ENCODE measurements at regions not wholly inside any gene's neighbourhood (a gene's known extent, or its start where the extent isn't known, plus 50 kb on each side); places are given as distances from the start of the nearest gene placed in this dataset.

- 4 to 88% (median 56%) methylated on average over 1 to 2 of the region's 2 CpGs for WGBS, 10 experiments
- in situ Hi-C loops (cut with MboI; ENCODE audit: low pct_unique_long_range_greater_than_20kb in 2 of 9, low sequenced_read_pairs in 9 of 9, unreplicated experiment in 9 of 9) = loop anchor here in 2 of 9 experiments (25.0 kb wide), 1 partner anchor 711 kb away; no protein-coding TSS in a partner anchor
- no peak for ATAC-seq (replicated peaks in 6 of 8)
- Histone ChIP-seq H3K4me3 (no peak overlapping the region), H3K4me1 (replicated peaks in 1 of 2) (no peaks in the 10 kb centered on the region), H3K27ac (no peak overlapping the region)
Measured at GRCh38 chr4:103923551-103923950, 203.8 kb upstream of the TACR3 start.

DNA sequence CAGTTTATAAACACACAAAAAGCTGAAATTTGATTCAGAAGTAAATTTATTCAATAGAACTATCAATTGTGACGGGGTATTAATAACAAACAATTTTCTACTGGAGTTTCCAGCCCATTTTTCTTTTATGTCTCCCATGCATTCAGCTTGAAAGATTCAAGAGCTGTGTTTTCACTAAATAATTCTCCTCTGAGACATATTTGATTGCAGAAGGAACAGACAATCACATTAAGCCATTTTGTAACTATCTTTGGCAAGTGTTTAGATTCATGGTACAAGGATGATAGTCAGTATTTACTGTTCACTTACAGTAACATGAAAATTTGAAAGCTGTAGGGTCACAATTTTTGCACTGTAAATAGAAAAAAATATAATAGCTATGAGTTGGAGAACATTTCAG, 198.4 kb upstream of the TACR3 start:
- Histone ChIP-seq H3K4me1 (replicated peaks in 1 of 2) (no peaks in the 10 kb centered on the region), H3K4me3 (no peak overlapping the region), H3K27ac (no peak overlapping the region)
- WGBS, 10 experiments = 25 to 100% (median 78%) methylated on average over 1 of the region's 1 CpG; no CpG with 5 or more reads in 3 of the 10 experiments
- no peak for ATAC-seq (replicated peaks in 6 of 8)
- in situ Hi-C loops (cut with MboI; ENCODE audit: low pct_unique_long_range_greater_than_20kb in 2 of 9, low sequenced_read_pairs in 9 of 9, unreplicated experiment in 9 of 9) = loop anchor here in 3 of 9 experiments (10.0 to 25.0 kb wide), 2 partner anchors 706 to 713 kb away; no protein-coding TSS in a partner anchor

GRCh38 chr4:103915224-103915869, 195.6 kb upstream of the TACR3 start:
- in situ Hi-C loops (cut with MboI; ENCODE audit: low pct_unique_long_range_greater_than_20kb in 2 of 9, low sequenced_read_pairs in 9 of 9, unreplicated experiment in 9 of 9) = loop anchor here in 3 of 9 experiments (10.0 to 25.0 kb wide), 2 partner anchors 703 to 711 kb away; no protein-coding TSS in a partner anchor
- Histone ChIP-seq H3K4me3 (no peak overlapping the region), H3K27ac (no peak overlapping the region), H3K4me1 (replicated peaks in 1 of 2) (no peaks in the 10 kb centered on the region)
- 4 to 65% (median 45%) methylated on average over 1 to 3 of the region's 3 CpGs; no CpG with 5 or more reads in 1 of the 10 experiments for WGBS, 10 experiments
- ATAC-seq (replicated peaks in 6 of 8) = peak in 2 of 8 experiments; percentile 24 to 47

DNA sequence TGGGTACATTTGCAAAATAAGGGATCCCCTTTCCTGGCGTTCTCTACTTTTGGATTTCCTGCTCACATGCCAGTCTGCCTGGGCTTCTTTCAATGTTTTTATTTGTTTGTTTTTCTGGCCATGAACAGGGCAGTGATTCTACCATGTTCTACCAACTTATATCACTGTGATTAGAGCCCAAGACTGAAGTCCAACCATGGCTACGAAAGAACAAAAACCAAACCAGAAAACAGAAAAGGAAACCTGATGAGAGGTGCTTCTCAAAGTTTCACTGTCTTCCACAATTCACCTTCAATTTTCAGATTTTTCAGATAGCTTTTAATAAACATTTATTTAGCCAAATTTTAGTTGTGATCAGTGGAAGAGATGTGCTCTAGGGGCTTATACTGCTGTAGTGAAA, 187.6 kb upstream of the TACR3 start:
- no peak overlapping the region for H3K4me3 ChIP-seq
- no peaks in the 10 kb centered on the region for H3K4me1 ChIP-seq (replicated peaks in 1 of 2)
- H3K27ac ChIP-seq = no peak overlapping the region
- in situ Hi-C loops (cut with MboI; ENCODE audit: low pct_unique_long_range_greater_than_20kb in 2 of 9, low sequenced_read_pairs in 9 of 9, unreplicated experiment in 9 of 9) = loop anchor here in 2 of 9 experiments (25.0 kb wide), 1 partner anchor 695 kb away; no protein-coding TSS in a partner anchor
- WGBS, 10 experiments = 0 to 100% (median 76%) methylated on average over 1 to 2 of the region's 2 CpGs; no CpG with 5 or more reads in 2 of the 10 experiments
- no peak for ATAC-seq (replicated peaks in 6 of 8)

DNA sequence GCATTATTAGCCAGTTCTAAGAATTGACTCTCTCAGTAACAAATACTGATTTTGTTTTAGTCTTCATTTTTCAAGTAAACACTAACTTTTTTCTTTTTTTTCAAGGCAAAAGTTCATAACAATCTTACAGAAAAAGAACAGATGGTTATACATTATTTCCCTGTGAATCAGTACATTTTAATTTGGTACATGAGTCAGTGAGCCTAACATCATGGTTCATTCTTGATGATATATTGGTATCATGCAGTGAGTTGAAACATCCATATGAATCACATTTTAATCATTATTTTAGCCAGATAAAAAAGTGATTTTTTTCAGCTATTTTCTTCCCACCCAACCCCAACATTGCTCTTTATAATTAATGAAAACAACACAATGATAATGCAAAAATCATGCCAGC, 184.3 kb upstream of the TACR3 start:
- in situ Hi-C loops (cut with MboI; ENCODE audit: low pct_unique_long_range_greater_than_20kb in 2 of 9, low sequenced_read_pairs in 9 of 9, unreplicated experiment in 9 of 9) = loop anchor here in 2 of 9 experiments (25.0 kb wide), 1 partner anchor 692 kb away; no protein-coding TSS in a partner anchor
- no peak overlapping the region for H3K27ac ChIP-seq
- no peak overlapping the region for H3K4me3 ChIP-seq
- no peaks in the 10 kb centered on the region for H3K4me1 ChIP-seq (replicated peaks in 1 of 2)
- ATAC-seq (replicated peaks in 6 of 8) = peak in 1 of 8 experiments; percentile 43

DNA sequence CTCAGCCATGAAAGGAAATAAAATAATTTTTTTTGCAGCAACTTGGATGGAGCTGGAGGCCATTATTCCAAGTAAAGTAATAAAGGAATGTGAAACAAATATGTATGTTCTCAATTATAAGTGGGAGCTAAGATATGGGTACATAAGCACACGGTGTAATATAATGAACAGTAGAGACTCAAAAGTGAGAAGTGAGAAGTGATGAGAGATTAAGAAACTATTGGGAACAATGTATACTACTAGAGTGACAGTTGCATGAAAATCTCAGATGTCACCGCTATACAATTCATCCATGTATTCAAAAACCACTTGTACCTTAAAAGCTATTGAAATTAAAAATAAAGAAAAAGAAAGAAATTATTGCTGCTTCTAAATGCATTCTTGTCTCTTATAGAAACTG, 182.9 kb upstream of the TACR3 start:
- in situ Hi-C loops (cut with MboI; ENCODE audit: low pct_unique_long_range_greater_than_20kb in 2 of 9, low sequenced_read_pairs in 9 of 9, unreplicated experiment in 9 of 9) = loop anchor here in 2 of 9 experiments (25.0 kb wide), 1 partner anchor 690 kb away; no protein-coding TSS in a partner anchor
- Histone ChIP-seq H3K4me3 (no peak overlapping the region), H3K27ac (no peak overlapping the region), H3K4me1 (replicated peaks in 1 of 2) (no peaks in the 10 kb centered on the region)
- ATAC-seq (replicated peaks in 6 of 8) = no peak
- 34 to 100% (median 83%) methylated on average over 1 to 2 of the region's 2 CpGs; no CpG with 5 or more reads in 1 of the 10 experiments for WGBS, 10 experiments

DNA sequence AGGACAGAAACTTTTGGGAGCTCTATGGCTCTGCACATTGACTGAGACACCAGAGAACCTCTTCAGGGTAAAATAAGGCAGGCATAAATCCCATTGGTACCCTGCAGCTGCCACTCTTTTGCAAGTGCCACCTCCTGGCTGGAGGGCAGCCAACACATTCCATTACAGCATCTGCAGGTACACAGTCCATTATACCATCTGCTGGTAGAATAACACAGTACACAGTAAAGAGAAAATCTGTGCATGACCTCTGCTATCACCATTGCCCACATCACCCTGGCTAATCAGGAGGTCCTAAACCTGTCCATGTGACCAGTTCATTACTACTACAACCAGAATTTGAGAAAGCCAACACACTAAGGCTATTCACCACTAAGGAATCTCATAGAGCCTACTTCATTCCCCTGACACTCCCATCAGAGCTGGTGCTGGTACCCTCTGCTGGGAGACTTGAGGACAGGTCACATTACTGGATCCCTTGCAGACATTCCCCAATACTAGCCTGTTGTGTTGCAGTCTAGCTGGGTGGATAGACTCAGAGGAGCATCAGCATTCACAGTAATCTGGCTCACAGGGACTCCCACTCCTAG, 176.2 kb upstream of the TACR3 start:
- no peak overlapping the region for H3K27ac ChIP-seq
- no peak for ATAC-seq (replicated peaks in 6 of 8)
- in situ Hi-C loops (cut with MboI; ENCODE audit: low pct_unique_long_range_greater_than_20kb in 2 of 9, low sequenced_read_pairs in 9 of 9, unreplicated experiment in 9 of 9) = no loop called here
- H3K4me1 ChIP-seq (replicated peaks in 1 of 2) = no peaks in the 10 kb centered on the region
- no peak overlapping the region for H3K4me3 ChIP-seq

- no peak for ATAC-seq (replicated peaks in 6 of 8)
- 0 to 92% (median 63%) methylated on average over 1 to 3 of the region's 3 CpGs for WGBS, 10 experiments
Measured at GRCh38 chr4:103892586-103892985, 172.8 kb upstream of the TACR3 start.

GRCh38 chr4:103887191-103887590, 167.4 kb upstream of the TACR3 start:
- WGBS, 10 experiments = 0 to 100% (median 88%) methylated on average over 1 of the region's 1 CpG; no CpG with 5 or more reads in 1 of the 10 experiments
- H3K27ac ChIP-seq = no peak overlapping the region
- no peak overlapping the region for H3K4me3 ChIP-seq
- ATAC-seq (replicated peaks in 6 of 8) = no peak
- in situ Hi-C loops (cut with MboI; ENCODE audit: low pct_unique_long_range_greater_than_20kb in 2 of 9, low sequenced_read_pairs in 9 of 9, unreplicated experiment in 9 of 9) = no loop called here
- H3K4me1 ChIP-seq (replicated peaks in 1 of 2) = no peaks in the 10 kb centered on the region

More at GRCh38 chr4:103892586-103892985, 172.8 kb upstream of the TACR3 start:
- Histone ChIP-seq H3K4me1 (replicated peaks in 1 of 2) (no peaks in the 10 kb centered on the region), H3K27ac (no peak overlapping the region), H3K4me3 (no peak overlapping the region)
- in situ Hi-C loops (cut with MboI; ENCODE audit: low pct_unique_long_range_greater_than_20kb in 2 of 9, low sequenced_read_pairs in 9 of 9, unreplicated experiment in 9 of 9) = no loop called here

DNA sequence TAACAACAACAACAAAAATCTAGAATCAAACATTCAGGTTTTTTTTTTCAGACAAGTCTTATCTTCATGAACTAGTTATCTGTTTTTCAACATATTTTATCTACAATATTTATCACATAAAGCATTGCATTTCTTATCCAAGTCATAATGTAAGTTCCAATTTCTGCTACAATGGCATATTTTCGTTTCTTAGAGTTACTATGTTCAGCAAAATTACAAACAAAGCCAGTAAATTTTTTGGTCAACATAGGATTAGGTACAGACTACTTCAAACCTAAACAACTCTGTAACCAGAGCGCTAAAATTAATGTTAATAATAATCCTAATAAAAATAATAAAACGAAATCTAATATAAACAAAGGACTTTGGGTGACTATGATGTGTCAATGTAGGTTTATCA, 165.4 kb upstream of the TACR3 start:
- no peaks in the 10 kb centered on the region for H3K4me1 ChIP-seq (replicated peaks in 1 of 2)
- ATAC-seq (replicated peaks in 6 of 8) = no peak
- WGBS, 10 experiments = 2 to 83% (median 34%) methylated on average over 1 to 3 of the region's 3 CpGs
- in situ Hi-C loops (cut with MboI; ENCODE audit: low pct_unique_long_range_greater_than_20kb in 2 of 9, low sequenced_read_pairs in 9 of 9, unreplicated experiment in 9 of 9) = no loop called here
- H3K4me3 ChIP-seq = no peak overlapping the region
- H3K27ac ChIP-seq = no peak overlapping the region

GRCh38 chr4:103867311-103867710, 147.5 kb upstream of the TACR3 start:
- no peak for ATAC-seq (replicated peaks in 6 of 8)
- Histone ChIP-seq H3K4me3 (no peak overlapping the region), H3K27ac (no peak overlapping the region), H3K4me1 (replicated peaks in 1 of 2) (no peaks in the 10 kb centered on the region)
- 0 to 100% (median 83%) methylated on average over 1 to 2 of the region's 2 CpGs; no CpG with 5 or more reads in 5 of the 10 experiments for WGBS, 10 experiments
- in situ Hi-C loops (cut with MboI; ENCODE audit: low pct_unique_long_range_greater_than_20kb in 2 of 9, low sequenced_read_pairs in 9 of 9, unreplicated experiment in 9 of 9) = no loop called here

DNA sequence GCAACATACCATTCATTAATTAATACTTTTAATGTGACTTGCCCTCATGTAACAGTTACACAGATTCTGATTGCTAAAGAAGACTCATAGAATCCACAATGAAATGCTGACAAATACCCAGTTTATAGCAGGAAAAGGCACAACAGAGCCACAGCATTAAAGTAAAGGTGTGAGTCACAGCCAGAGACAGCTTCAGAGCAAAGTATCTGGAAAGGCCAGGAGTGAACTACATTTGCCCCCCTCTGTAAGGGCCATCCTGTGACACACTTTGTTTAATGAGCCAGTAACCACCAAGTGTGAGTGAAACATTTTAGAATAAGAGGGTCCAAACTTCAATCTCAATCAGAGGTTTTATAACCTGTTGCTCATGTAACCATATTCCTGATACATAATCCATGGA, 133.8 kb upstream of the TACR3 start:
- Histone ChIP-seq H3K4me1 (replicated peaks in 1 of 2) (no peaks in the 10 kb centered on the region), H3K4me3 (no peak overlapping the region), H3K27ac (no peak overlapping the region)
- ATAC-seq (replicated peaks in 6 of 8) = peak in 2 of 8 experiments; percentile 43 to 44
- in situ Hi-C loops (cut with MboI; ENCODE audit: low pct_unique_long_range_greater_than_20kb in 2 of 9, low sequenced_read_pairs in 9 of 9, unreplicated experiment in 9 of 9) = no loop called here

DNA sequence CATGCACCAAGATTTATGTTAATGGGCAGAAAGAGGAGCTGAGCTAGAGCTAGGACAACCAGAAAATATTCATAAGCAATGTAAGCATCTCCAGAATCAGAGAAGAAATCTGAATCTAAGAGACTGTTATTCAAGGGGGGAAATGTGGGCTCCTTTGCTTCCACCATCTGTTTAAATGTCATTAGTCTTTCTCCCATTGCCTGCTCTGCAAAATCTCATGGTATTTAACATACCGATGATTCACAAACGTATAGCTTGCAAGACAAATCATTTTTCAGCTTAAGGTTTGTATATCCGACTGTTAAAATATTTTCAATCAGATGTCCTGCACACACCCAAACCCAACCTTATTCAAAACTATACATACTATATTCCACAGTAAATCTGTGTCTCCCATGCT, 133.4 kb upstream of the TACR3 start:
- WGBS, 10 experiments = 0 to 93% (median 78%) methylated on average over 2 to 3 of the region's 3 CpGs; no CpG with 5 or more reads in 2 of the 10 experiments
- ATAC-seq (replicated peaks in 6 of 8) = no peak
- H3K4me1 ChIP-seq (replicated peaks in 1 of 2) = no peaks in the 10 kb centered on the region
- H3K27ac ChIP-seq = no peak overlapping the region
- no peak overlapping the region for H3K4me3 ChIP-seq
- in situ Hi-C loops (cut with MboI; ENCODE audit: low pct_unique_long_range_greater_than_20kb in 2 of 9, low sequenced_read_pairs in 9 of 9, unreplicated experiment in 9 of 9) = no loop called here

DNA sequence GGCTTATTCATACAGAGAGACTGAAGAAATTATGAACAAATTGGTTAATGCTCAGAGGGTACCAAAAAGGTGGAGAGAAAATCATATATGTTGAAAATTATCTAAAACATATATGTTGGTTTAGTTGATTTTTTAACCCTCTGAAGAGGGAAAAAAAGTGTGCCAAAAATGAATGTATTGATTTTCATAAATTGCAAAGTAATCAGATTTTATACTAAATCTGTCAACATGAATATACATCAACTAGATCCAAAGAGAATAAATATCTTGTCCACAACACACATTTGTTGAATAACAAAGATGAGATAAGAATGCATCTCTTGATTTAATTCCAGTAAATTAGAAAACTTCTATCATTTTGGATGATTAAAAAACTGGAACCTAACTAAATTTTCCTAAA, 125.3 kb upstream of the TACR3 start:
- no peak for ATAC-seq (replicated peaks in 6 of 8)
- Histone ChIP-seq H3K27ac (no peak overlapping the region), H3K4me3 (no peak overlapping the region), H3K4me1 (replicated peaks in 1 of 2) (peaks cover 0 to 32% of the 10 kb centered on the region in 2 donors)
- in situ Hi-C loops (cut with MboI; ENCODE audit: low pct_unique_long_range_greater_than_20kb in 2 of 9, low sequenced_read_pairs in 9 of 9, unreplicated experiment in 9 of 9) = no loop called here

All from motor neuron (in vitro differentiated cells).